ENCODE measurements at regions not wholly inside any gene's neighbourhood (a gene's known extent, or its start where the extent isn't known, plus 50 kb on each side); places are given as distances from the start of the nearest gene placed in this dataset.

- no peak for TF ChIP-seq CTCF (IDR thresholded peaks at IDR 0.05)
- TF ChIP-seq POLR2A (IDR thresholded peaks at IDR 0.05), result no peak
Observed at GRCh38 chr3:39755100-39755499, 54.3 kb upstream of the MYRIP start.
